ENCODE measurements at regions not wholly inside any gene's neighbourhood (a gene's known extent, or its start where the extent isn't known, plus 50 kb on each side); places are given as distances from the start of the nearest gene placed in this dataset.
"Not testable (repeated sequence)": the region's sequence is repeated elsewhere in the genome, so short reads cannot be mapped to it uniquely, and the experiment has no call there.

GRCh38 chr22:49405590-49405989, 422.1 kb downstream of the BRD1 start:
- DNase-seq, result no peak

GRCh38 chr22:49404576-49405241, 423.0 kb downstream of the BRD1 start:
- DNase-seq, result no peak

- no peak for DNase-seq
Measured at GRCh38 chr22:49404020-49404419, 423.7 kb downstream of the BRD1 start.

- no peak for DNase-seq
Measured at GRCh38 chr22:49403102-49403501, 424.6 kb downstream of the BRD1 start.

GRCh38 chr22:49402169-49402568, 425.5 kb downstream of the BRD1 start:
- DNase-seq, result no peak

GRCh38 chr22:49400941-49401598, 426.6 kb downstream of the BRD1 start:
- DNase-seq, result no peak

GRCh38 chr22:49400136-49400940, 427.3 kb downstream of the BRD1 start:
- no peak for DNase-seq

GRCh38 chr22:49398646-49399045, 429.0 kb downstream of the BRD1 start:
- DNase-seq, result no peak

GRCh38 chr22:49398115-49398514, 429.6 kb downstream of the BRD1 start:
- DNase-seq, result no peak

- DNase-seq, result no peak
Measured at GRCh38 chr22:49396817-49397216, 430.9 kb downstream of the BRD1 start.

- DNase-seq, result no peak
Measured at GRCh38 chr22:49395617-49396016, 432.1 kb downstream of the BRD1 start.

- not testable (repeated sequence) for DNase-seq
Measured at GRCh38 chr22:49395062-49395461, 432.6 kb downstream of the BRD1 start.

GRCh38 chr22:49394116-49394785, 433.4 kb downstream of the BRD1 start:
- no peak for DNase-seq

GRCh38 chr22:49393526-49393925, 434.1 kb downstream of the BRD1 start:
- no peak for DNase-seq

- no peak for DNase-seq
Measured at GRCh38 chr22:49392841-49393510, 434.7 kb downstream of the BRD1 start.

GRCh38 chr22:49392247-49392646, 435.4 kb downstream of the BRD1 start:
- no peak for DNase-seq

- DNase-seq, result no peak
Measured at GRCh38 chr22:49391436-49391835, 436.2 kb downstream of the BRD1 start.

- no peak for DNase-seq
Measured at GRCh38 chr22:49390954-49391353, 436.7 kb downstream of the BRD1 start.

- DNase-seq, result not testable (repeated sequence)
Measured at GRCh38 chr22:49383909-49384308, 443.8 kb downstream of the BRD1 start.

- no peak for DNase-seq
Measured at GRCh38 chr22:49382451-49382735, 445.3 kb downstream of the BRD1 start.

GRCh38 chr22:49381595-49382450, 445.9 kb downstream of the BRD1 start:
- no peak for DNase-seq

GRCh38 chr22:49380828-49381114, 446.9 kb downstream of the BRD1 start:
- DNase-seq, result no peak
